GM12878 (cell line): ENCODE measurements at regions not wholly inside any gene's neighbourhood (a gene's known extent, or its start where the extent isn't known, plus 50 kb on each side); places are given as distances from the start of the nearest gene placed in this dataset.

Experiments used
- ATAC-seq: fragments of 200-7000 bp; cut with Tn5 transposase; 3 replicates; pipeline ENCODE4 v1.9.1; 2020; ENCODE audit warnings: mild to moderate bottlenecking, moderate library complexity
- BruUV-seq: library from RNA; stranded (reverse); fragments of 400-500 nt; replicated peaks from 2 replicates; lab custom pipeline; 2021; lab: Mats Ljungman, UMichigan
- CTCF ChIA-PET: fragments of 300-600 bp; sonication (Branson Sonifier 250); formaldehyde crosslinking; extraction: SDS; loops from one replicate; lab custom pipeline; 2021; ENCODE audit warnings: inconsistent platforms; lab: Yijun Ruan, JAX
- POLR2A ChIA-PET: fragments of 350-600 bp; formaldehyde crosslinking; extraction: SDS; loops from one replicate; lab custom pipeline; 2021; ENCODE audit warnings: inconsistent platforms; lab: Charles Lee
- RAD21 ChIA-PET: fragments of 300-600 bp; sonication (Branson Sonifier 250); formaldehyde crosslinking; loops from one replicate; lab custom pipeline; 2023; ENCODE audit warnings: antibody characterized with exemption; ENCODE audit not compliant: unreplicated experiment; lab: Charles Lee
- SMC1A ChIA-PET: fragments of 300-600 bp; sonication (Branson Sonifier 250); formaldehyde crosslinking; loops from one replicate; lab custom pipeline; 2023; ENCODE audit not compliant: unreplicated experiment, uncharacterized antibody; lab: Charles Lee
- DNase-seq: peaks from one replicate; pipeline ENCODE4 v3.0.0-alpha.2; 2011; ENCODE audit warnings: low read depth, low spot score
- FAIRE-seq: peaks from 3 replicates; lab custom pipeline; 2011; peaks lifted over from hg19 to GRCh38; lab: Jason Lieb, UNC
- H2AFZ ChIP-seq: 2 replicates; pipeline ENCODE4 v1.6.0; 2011; ENCODE audit warnings: low read depth, low read length, control low read depth; ENCODE audit not compliant: control insufficient read depth
- H3K27ac ChIP-seq: 2 replicates; pipeline ENCODE4 v1.5.1; 2011; ENCODE audit warnings: control low read depth; ENCODE audit not compliant: control insufficient read depth, insufficient read depth
- H3K27me3 ChIP-seq, 2 experiments: replicated peaks in 1 of 2; 2 replicates each; pipeline versions ENCODE4 v1.6.0 to v1.6.1; 2011; ENCODE audit warnings: low read length in 1 of 2; ENCODE audit not compliant: control insufficient read depth in 2 of 2, insufficient read depth in 2 of 2
- H3K36me3 ChIP-seq, 2 experiments: 2 replicates each; pipeline ENCODE4 v1.5.1; 2011; ENCODE audit warnings: low read length in 1 of 2; ENCODE audit not compliant: control insufficient read depth in 2 of 2, insufficient read depth in 2 of 2
- H3K4me1 ChIP-seq: 2 replicates; pipeline ENCODE4 v1.6.1; 2011; ENCODE audit warnings: mild to moderate bottlenecking, low read length, moderate library complexity, mixed read lengths; ENCODE audit not compliant: control insufficient read depth, insufficient read depth
- H3K4me2 ChIP-seq: 2 replicates; pipeline ENCODE4 v1.6.0; 2011; ENCODE audit warnings: control low read depth; ENCODE audit not compliant: control insufficient read depth, insufficient read depth
- H3K4me3 ChIP-seq: fragments of 200-600 bp; sonication (generic); 2 replicates; pipeline ENCODE4 v1.5.1; 2016
- H3K79me2 ChIP-seq: 2 replicates; pipeline ENCODE4 v1.6.0; 2011; ENCODE audit warnings: low read length; ENCODE audit not compliant: control insufficient read depth, insufficient read depth
- H3K9ac ChIP-seq: 2 replicates; pipeline ENCODE4 v1.8.0; 2011; ENCODE audit warnings: low read length, control low read depth, mixed read lengths; ENCODE audit not compliant: control insufficient read depth, insufficient read depth
- H3K9me3 ChIP-seq: replicated peaks from 3 replicates; pipeline ENCODE4 v1.5.1; 2011; ENCODE audit warnings: mild to moderate bottlenecking, low read length; ENCODE audit not compliant: control insufficient read depth, insufficient read depth
- H4K20me1 ChIP-seq: 2 replicates; pipeline ENCODE4 v1.6.0; 2011; ENCODE audit not compliant: control insufficient read depth, insufficient read depth
- BMI1 ChIP-seq: fragments of 450-650 bp; IDR thresholded peaks from 2 replicates; pipeline ENCODE4 v1.6.1; 2016; ENCODE audit warnings: mild to moderate bottlenecking, moderate library complexity, borderline replicate concordance
- CEBPB ChIP-seq, 2 experiments: fragments of 150-350 bp in 1 of 2; IDR thresholded peaks; 2 replicates each; pipeline ENCODE4 v1.6.1; 2012 to 2014; ENCODE audit warnings: low read depth in 2 of 2, low read length in 2 of 2, borderline replicate concordance in 1 of 2, inconsistent platforms in 1 of 2
- EED ChIP-seq: sonication (generic); IDR thresholded peaks from 2 replicates; pipeline ENCODE4 v1.6.1; 2016; ENCODE audit warnings: antibody characterized with exemption, low read depth
- EGR1 ChIP-seq, 2 experiments: IDR thresholded peaks; 1 replicate in 1 of 2; 2 replicates in 1 of 2; pipeline ENCODE4 v1.6.1; 2011 to 2012; ENCODE audit warnings: low read depth in 2 of 2, low read length in 2 of 2, borderline replicate concordance in 1 of 2, mild to moderate bottlenecking in 1 of 2, moderate library complexity in 1 of 2
- ESRRA ChIP-seq: IDR thresholded peaks from 2 replicates; pipeline ENCODE4 v1.6.1; 2012; ENCODE audit warnings: mild to moderate bottlenecking, low read length, improper control_type of control experiment
- EZH2 ChIP-seq: IDR thresholded peaks from 2 replicates; pipeline ENCODE4 v1.6.1; 2012; ENCODE audit warnings: low read depth, mild to moderate bottlenecking, control low read depth, inconsistent platforms, low read length, borderline replicate concordance; ENCODE audit not compliant: control insufficient read depth
- IKZF2 ChIP-seq, 2 experiments: fragments of 450-650 bp; IDR thresholded peaks; 2 replicates each; pipeline ENCODE4 v1.6.1; 2017; ENCODE audit warnings: mild to moderate bottlenecking in 2 of 2, moderate library complexity in 2 of 2
- MAX ChIP-seq: IDR thresholded peaks from 2 replicates; pipeline ENCODE4 v1.6.1; 2012; ENCODE audit warnings: low read depth, low read length, improper control_type of control experiment
- MEF2A ChIP-seq: IDR thresholded peaks from 2 replicates; pipeline ENCODE4 v1.6.1; 2011; ENCODE audit warnings: low read depth, mild to moderate bottlenecking, low read length, moderate library complexity; ENCODE audit not compliant: insufficient read depth
- RUNX3 ChIP-seq: IDR thresholded peaks from 2 replicates; pipeline ENCODE4 v1.6.1; 2012; ENCODE audit warnings: low read length, inconsistent platforms
- SKIL ChIP-seq: fragments of 450-650 bp; IDR thresholded peaks from 2 replicates; pipeline ENCODE4 v1.6.1; 2017; ENCODE audit warnings: mild to moderate bottlenecking, low read depth, inconsistent platforms; ENCODE audit not compliant: poor library complexity, severe bottlenecking
- ZBTB11 ChIP-seq: fragments of 450-650 bp; formaldehyde crosslinking; IDR thresholded peaks from 2 replicates; pipeline ENCODE4 v1.5.0; 2022; ENCODE audit warnings: mild to moderate bottlenecking, missing genetic modification characterization
- ZNF207 ChIP-seq: fragments of 450-650 bp; IDR thresholded peaks from 2 replicates; pipeline ENCODE4 v1.6.1; 2014; ENCODE audit warnings: antibody characterized with exemption, mild to moderate bottlenecking, borderline replicate concordance
- ZNF592 ChIP-seq: fragments of 450-650 bp; IDR thresholded peaks from 2 replicates; pipeline ENCODE4 v1.6.1; 2017; ENCODE audit warnings: mild to moderate bottlenecking, moderate library complexity
- WGBS: methylation state at CpG from one replicate; pipeline ENCODE4 v1.1.6; 2016; ENCODE audit warnings: low lambda C conversion rate; ENCODE audit not compliant: insufficient replicate concordance, insufficient coverage; ENCODE audit errors: missing lambda C conversion rate; 5-methylcytosine and 5-hydroxymethylcytosine counted together
- in situ Hi-C: fragments of 300-500 bp; cut with MboI; formaldehyde crosslinking; loops from 9 replicates; pipeline ENCODE4 v1.14.3; 2018; ENCODE audit warnings: mixed read lengths
- intact Hi-C: fragments of 100-400 bp; cut with micrococcal nuclease; formaldehyde crosslinking; loops from one replicate; pipeline ENCODE4 v1.14.2; 2022; ENCODE audit not compliant: unreplicated experiment

- CTCF ChIA-PET = interaction anchor here (0.6 kb wide), 1 partner anchor 105 kb away, joined by 4 read pairs; no protein-coding TSS in a partner anchor
- in situ Hi-C loops = loop anchor here (10.0 to 25.0 kb wide), 2 partner anchors 352 to 1479 kb away; no protein-coding TSS in a partner anchor
- TF ChIP-seq EGR1 (IDR thresholded peaks at IDR 0.05; ENCODE audit: borderline replicate concordance in 1 of 2, low read depth in 2 of 2, low read length in 2 of 2) (no peak), MAX (no peak), EED (no peak), SKIL (no peak), RUNX3 (no peak), MEF2A (no peak), IKZF2 (IDR thresholded peaks at IDR 0.05) (no peak), BMI1 (no peak), EZH2 (no peak), ESRRA (no peak), ZNF207 (no peak), CEBPB (IDR thresholded peaks at IDR 0.05; ENCODE audit: borderline replicate concordance in 1 of 2, low read depth in 2 of 2, low read length in 2 of 2) (no peak), ZBTB11 (CRISPR knock-in tag) (no peak), ZNF592 (no peak)
Observed at GRCh38 chrX:35382966-35383365, 415.2 kb upstream of the MAGEB16 start.

More at GRCh38 chrX:35382966-35383365, 415.2 kb upstream of the MAGEB16 start:
- Histone ChIP-seq H3K27me3 (no peaks in the 10 kb centered on the region), H3K79me2 (no peaks in the 10 kb centered on the region), H3K36me3 (no peaks in the 10 kb centered on the region), H3K27ac (no peak overlapping the region), H3K4me3 (no peak overlapping the region), H3K4me2 (no peak overlapping the region), H2AFZ (no peak overlapping the region), H3K4me1 (peaks cover 3% of the 10 kb centered on the region), H3K9ac (no peak overlapping the region), H3K9me3 (no peaks in the 10 kb centered on the region; the same call in 2 of the 3 replicates), H4K20me1 (no peaks in the 10 kb centered on the region)
- ChIA-PET RAD21 (no interaction called here), POLR2A (no interaction called here), SMC1A (interaction anchor here (1.4 kb wide), 1 partner anchor 342 kb away, joined by 5 read pairs; no protein-coding TSS in a partner anchor)
- DNase-seq (no peak), FAIRE-seq (no peak), ATAC-seq (no peak)
- no TSS peak for BruUV-seq
- intact Hi-C loops = loop anchor here (5.0 kb wide), 4 partner anchors 59 to 1484 kb away; no protein-coding TSS in a partner anchor
- 0% methylated on average over 4 of the region's 4 CpGs for WGBS
